A549 (cell line): ENCODE measurements at regions not wholly inside any gene's neighbourhood (a gene's known extent, or its start where the extent isn't known, plus 50 kb on each side); places are given as distances from the start of the nearest gene placed in this dataset.

Experiments
- ATAC-seq, 2 experiments: fragments of 200-7000 bp in 1 of 2; fragments of >200 bp in 1 of 2; cut with Nextera tagmentation in 1 of 2; cut with Tn5 transposase in 1 of 2; 3 replicates each; pipeline versions ENCODE4 v1.8.0 to v1.9.1; 2018 to 2020; ENCODE audit warnings: mild to moderate bottlenecking in 1 of 2, moderate library complexity in 1 of 2
- CTCF ChIA-PET: fragments of 300-600 bp; sonication (Branson Sonifier 250); formaldehyde crosslinking; extraction: SDS; loops from one replicate; lab custom pipeline; 2021; ENCODE audit warnings: antibody characterized with exemption, inconsistent platforms; lab: Yijun Ruan, JAX
- POLR2A ChIA-PET: fragments of 350-600 bp; formaldehyde crosslinking; extraction: SDS; loops from one replicate; lab custom pipeline; 2021; ENCODE audit warnings: antibody characterized with exemption, inconsistent platforms; lab: Yijun Ruan, JAX
- DNase-seq, 2 experiments: peaks; one replicate each; pipeline versions ENCODE4 v3.0.0 to v3.0.0-alpha.2; 2011 to 2016; ENCODE audit warnings: low read depth in 1 of 2, low spot score in 1 of 2
- FAIRE-seq: peaks from 2 replicates; lab custom pipeline; 2011; peaks lifted over from hg19 to GRCh38; lab: Jason Lieb, UNC
- H3K27ac ChIP-seq, 2 experiments: fragments of >200 bp; sonication (Bioruptor Twin); formaldehyde crosslinking; 3 replicates each; pipeline ENCODE4 v1.5.1; 2016 to 2017
- H3K4me1 ChIP-seq: fragments of >200 bp; sonication (Bioruptor Twin); formaldehyde crosslinking; 3 replicates; pipeline ENCODE4 v1.6.1; 2016
- H3K4me2 ChIP-seq: fragments of >200 bp; sonication (Bioruptor Twin); formaldehyde crosslinking; 3 replicates; pipeline ENCODE4 v1.6.1; 2016
- H3K4me3 ChIP-seq: fragments of >200 bp; sonication (Bioruptor Twin); formaldehyde crosslinking; 3 replicates; pipeline ENCODE4 v1.5.1; 2016
- H3K9me3 ChIP-seq: fragments of >200 bp; sonication (Bioruptor Twin); formaldehyde crosslinking; 3 replicates; pipeline ENCODE4 v1.6.1; 2016
- CBX2 ChIP-seq: fragments of 200-600 bp; sonication (generic); IDR thresholded peaks from 2 replicates; pipeline ENCODE4 v1.6.1; 2016; ENCODE audit warnings: low read depth, mild to moderate bottlenecking, borderline replicate concordance
- CBX8 ChIP-seq: fragments of 200-600 bp; sonication (generic); IDR thresholded peaks from 2 replicates; pipeline ENCODE4 v1.6.1; 2016
- CHD4 ChIP-seq: fragments of 200-600 bp; sonication (generic); IDR thresholded peaks from 2 replicates; pipeline ENCODE4 v1.6.1; 2016; ENCODE audit warnings: antibody characterized with exemption, mild to moderate bottlenecking, borderline replicate concordance
- FOSB ChIP-seq: fragments of 250-450 bp; sonication (Bioruptor Pico); IDR thresholded peaks from 2 replicates; pipeline ENCODE4 v1.5.0; 2020; ENCODE audit warnings: mild to moderate bottlenecking, moderate library complexity
- FOSL2 ChIP-seq, 2 experiments: fragments of 450-650 bp in 1 of 2; fragments of >200 bp in 1 of 2; sonication (Bioruptor Twin) in 1 of 2; formaldehyde crosslinking; IDR thresholded peaks; 2 replicates each; pipeline versions ENCODE4 v1.5.0 to v1.6.1; 2016 to 2020; ENCODE audit warnings: mild to moderate bottlenecking in 1 of 2, moderate library complexity in 1 of 2
- HDAC2 ChIP-seq: fragments of 200-600 bp; sonication (generic); IDR thresholded peaks from 2 replicates; pipeline ENCODE4 v1.6.1; 2016
- HOXB5 ChIP-seq: fragments of 250-450 bp; sonication (Bioruptor Pico); IDR thresholded peaks from 2 replicates; pipeline ENCODE4 v1.5.0; 2020; ENCODE audit warnings: mild to moderate bottlenecking, moderate library complexity
- JUN ChIP-seq, 2 experiments: fragments of >200 bp; sonication (Bioruptor Twin); formaldehyde crosslinking; IDR thresholded peaks; 2 replicates in 1 of 2; 3 replicates in 1 of 2; pipeline ENCODE4 v1.6.1; 2016 to 2017
- MAFK ChIP-seq: fragments of 450-650 bp; IDR thresholded peaks from 2 replicates; pipeline ENCODE4 v1.6.1; 2014; ENCODE audit not compliant: partially characterized antibody
- MAZ ChIP-seq: fragments of 150-350 bp; IDR thresholded peaks from 2 replicates; pipeline ENCODE4 v1.6.1; 2014; ENCODE audit warnings: antibody characterized with exemption, low read depth, low read length, borderline replicate concordance
- MYC ChIP-seq: IDR thresholded peaks from 2 replicates; pipeline ENCODE4 v1.6.1; 2012; ENCODE audit warnings: mild to moderate bottlenecking, inconsistent platforms, low read length, improper control_type of control experiment, borderline replicate concordance
- NFE2L2 ChIP-seq: fragments of 150-350 bp; conservative IDR thresholded peaks from 2 replicates; pipeline ENCODE4 v1.6.1; 2014; ENCODE audit warnings: low read length
- NPAS2 ChIP-seq: fragments of 250-450 bp; sonication (Bioruptor Pico); IDR thresholded peaks from 2 replicates; pipeline ENCODE4 v1.8.0; 2022; ENCODE audit warnings: mild to moderate bottlenecking, moderate library complexity, borderline replicate concordance
- SMC3 ChIP-seq: fragments of >200 bp; sonication (Bioruptor Twin); formaldehyde crosslinking; IDR thresholded peaks from 3 replicates; pipeline ENCODE4 v1.6.1; 2018; ENCODE audit warnings: inconsistent platforms
- SREBF2 ChIP-seq: fragments of 450-650 bp; IDR thresholded peaks from 2 replicates; pipeline ENCODE4 v1.6.1; 2014; ENCODE audit warnings: mild to moderate bottlenecking, moderate library complexity
- TP53 ChIP-seq: fragments of 250-450 bp; sonication (Bioruptor Pico); IDR thresholded peaks from 2 replicates; pipeline ENCODE4 v1.5.0; 2021; ENCODE audit warnings: mild to moderate bottlenecking, moderate library complexity
- ZC3H11A ChIP-seq: fragments of 450-650 bp; IDR thresholded peaks from 2 replicates; pipeline ENCODE4 v1.6.1; 2014; ENCODE audit warnings: antibody characterized with exemption, mild to moderate bottlenecking
- WGBS: methylation state at CpG from one replicate; pipeline ENCODE4 v1.1.6; 2017; ENCODE audit errors: missing lambda C conversion rate; 5-methylcytosine and 5-hydroxymethylcytosine counted together
- TF ChIP-seq, protein P1 (sequence below): fragments of >200 bp; sonication (Bioruptor Twin); formaldehyde crosslinking; IDR thresholded peaks from 3 replicates; pipeline ENCODE4 v1.6.1; 2016
- TF ChIP-seq, protein P2 (sequence below): IDR thresholded peaks from 2 replicates; pipeline ENCODE4 v1.6.1; 2012
- TF ChIP-seq, protein P3 (sequence below): fragments of 200-600 bp; sonication (generic); IDR thresholded peaks from 2 replicates; pipeline ENCODE4 v1.6.1; 2016; ENCODE audit warnings: antibody characterized with exemption, mild to moderate bottlenecking, moderate library complexity

DNA sequence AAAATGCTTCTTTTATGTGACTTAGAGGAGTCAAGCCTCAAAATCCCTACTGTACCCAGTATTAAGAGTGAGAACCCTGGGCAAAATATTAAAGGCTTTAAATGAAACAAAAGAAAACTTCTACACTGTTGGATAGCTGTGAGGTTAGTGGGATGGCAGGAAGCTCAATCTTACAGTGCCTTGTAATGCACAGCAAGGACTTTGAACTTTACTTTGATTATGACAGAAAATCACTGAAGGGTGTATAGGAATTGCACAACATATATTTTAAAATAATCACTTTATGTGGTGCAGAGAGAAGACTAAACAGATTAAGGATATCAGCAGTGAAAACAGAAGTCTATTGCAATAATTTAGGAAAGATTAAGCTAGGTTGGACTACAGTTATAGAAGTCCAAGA, 1333.4 kb downstream of the ADGRL3 start:
- CTCF ChIA-PET: interaction anchor here (1.1 kb wide), 1 partner anchor 12 kb away, joined by 3 read pairs; no protein-coding TSS in a partner anchor
- no peak for FAIRE-seq
- no peak for ATAC-seq
- no peak for DNase-seq
- Histone ChIP-seq H3K9me3 (no peaks in the 10 kb centered on the region), H3K4me3 (no peak overlapping the region), H3K4me1 (no peaks in the 10 kb centered on the region)
- POLR2A ChIA-PET: no interaction called here
- TF ChIP-seq ZC3H11A (no peak), SREBF2 (no peak), SMC3 (no peak), FOSB (CRISPR knock-in tag) (no peak), NPAS2 (CRISPR knock-in tag) (no peak), JUN (IDR thresholded peaks at IDR 0.05) (no peak), TP53 (CRISPR knock-in tag) (no peak), CHD4 (no peak), MAFK (no peak), NFE2L2 (no peak), FOSL2 (IDR thresholded peaks at IDR 0.05) (no peak), FOSL2 (CRISPR knock-in tag; IDR thresholded peaks at IDR 0.05) (no peak), MAZ (no peak), MYC (no peak)
- TF ChIP-seq, protein P1, sequence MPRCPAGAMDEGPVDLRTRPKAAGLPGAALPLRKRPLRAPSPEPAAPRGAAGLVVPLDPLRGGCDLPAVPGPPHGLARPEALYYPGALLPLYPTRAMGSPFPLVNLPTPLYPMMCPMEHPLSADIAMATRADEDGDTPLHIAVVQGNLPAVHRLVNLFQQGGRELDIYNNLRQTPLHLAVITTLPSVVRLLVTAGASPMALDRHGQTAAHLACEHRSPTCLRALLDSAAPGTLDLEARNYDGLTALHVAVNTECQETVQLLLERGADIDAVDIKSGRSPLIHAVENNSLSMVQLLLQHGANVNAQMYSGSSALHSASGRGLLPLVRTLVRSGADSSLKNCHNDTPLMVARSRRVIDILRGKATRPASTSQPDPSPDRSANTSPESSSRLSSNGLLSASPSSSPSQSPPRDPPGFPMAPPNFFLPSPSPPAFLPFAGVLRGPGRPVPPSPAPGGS: no peak
- TF ChIP-seq, protein P2, sequence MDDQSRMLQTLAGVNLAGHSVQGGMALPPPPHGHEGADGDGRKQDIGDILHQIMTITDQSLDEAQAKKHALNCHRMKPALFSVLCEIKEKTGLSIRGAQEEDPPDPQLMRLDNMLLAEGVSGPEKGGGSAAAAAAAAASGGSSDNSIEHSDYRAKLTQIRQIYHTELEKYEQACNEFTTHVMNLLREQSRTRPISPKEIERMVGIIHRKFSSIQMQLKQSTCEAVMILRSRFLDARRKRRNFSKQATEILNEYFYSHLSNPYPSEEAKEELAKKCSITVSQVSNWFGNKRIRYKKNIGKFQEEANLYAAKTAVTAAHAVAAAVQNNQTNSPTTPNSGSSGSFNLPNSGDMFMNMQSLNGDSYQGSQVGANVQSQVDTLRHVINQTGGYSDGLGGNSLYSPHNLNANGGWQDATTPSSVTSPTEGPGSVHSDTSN: no peak
- TF ChIP-seq, protein P3, sequence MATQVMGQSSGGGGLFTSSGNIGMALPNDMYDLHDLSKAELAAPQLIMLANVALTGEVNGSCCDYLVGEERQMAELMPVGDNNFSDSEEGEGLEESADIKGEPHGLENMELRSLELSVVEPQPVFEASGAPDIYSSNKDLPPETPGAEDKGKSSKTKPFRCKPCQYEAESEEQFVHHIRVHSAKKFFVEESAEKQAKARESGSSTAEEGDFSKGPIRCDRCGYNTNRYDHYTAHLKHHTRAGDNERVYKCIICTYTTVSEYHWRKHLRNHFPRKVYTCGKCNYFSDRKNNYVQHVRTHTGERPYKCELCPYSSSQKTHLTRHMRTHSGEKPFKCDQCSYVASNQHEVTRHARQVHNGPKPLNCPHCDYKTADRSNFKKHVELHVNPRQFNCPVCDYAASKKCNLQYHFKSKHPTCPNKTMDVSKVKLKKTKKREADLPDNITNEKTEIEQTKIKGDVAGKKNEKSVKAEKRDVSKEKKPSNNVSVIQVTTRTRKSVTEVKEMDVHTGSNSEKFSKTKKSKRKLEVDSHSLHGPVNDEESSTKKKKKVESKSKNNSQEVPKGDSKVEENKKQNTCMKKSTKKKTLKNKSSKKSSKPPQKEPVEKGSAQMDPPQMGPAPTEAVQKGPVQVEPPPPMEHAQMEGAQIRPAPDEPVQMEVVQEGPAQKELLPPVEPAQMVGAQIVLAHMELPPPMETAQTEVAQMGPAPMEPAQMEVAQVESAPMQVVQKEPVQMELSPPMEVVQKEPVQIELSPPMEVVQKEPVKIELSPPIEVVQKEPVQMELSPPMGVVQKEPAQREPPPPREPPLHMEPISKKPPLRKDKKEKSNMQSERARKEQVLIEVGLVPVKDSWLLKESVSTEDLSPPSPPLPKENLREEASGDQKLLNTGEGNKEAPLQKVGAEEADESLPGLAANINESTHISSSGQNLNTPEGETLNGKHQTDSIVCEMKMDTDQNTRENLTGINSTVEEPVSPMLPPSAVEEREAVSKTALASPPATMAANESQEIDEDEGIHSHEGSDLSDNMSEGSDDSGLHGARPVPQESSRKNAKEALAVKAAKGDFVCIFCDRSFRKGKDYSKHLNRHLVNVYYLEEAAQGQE: no peak
- TF ChIP-seq, all 56 proteins: peak for 0
- Histone ChIP-seq H3K27ac (no peak overlapping the region), H3K4me2 (no peak overlapping the region)

DNA sequence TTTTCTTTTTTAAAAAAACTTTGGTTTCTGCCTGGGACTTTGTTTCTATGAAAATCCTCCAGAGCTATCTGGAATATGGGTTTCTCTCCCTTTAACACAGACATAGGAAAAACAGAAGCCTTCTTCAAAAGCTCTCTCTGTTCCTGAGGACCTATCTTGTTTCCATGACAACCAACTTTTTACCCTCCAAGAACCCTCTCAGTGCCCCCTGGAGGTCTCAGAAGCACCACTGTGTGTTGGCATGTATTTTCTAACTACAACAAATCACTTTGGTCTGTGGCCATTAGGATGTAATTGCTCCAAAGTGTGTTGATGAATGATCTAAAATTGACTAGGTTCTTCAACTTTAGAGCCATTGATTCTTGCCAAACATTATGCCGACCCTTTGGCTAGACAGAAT, 1331.6 kb downstream of the ADGRL3 start:
- TF ChIP-seq HOXB5 (CRISPR knock-in tag) (no peak), CBX8 (no peak), CBX2 (no peak)
- H3K4me2 ChIP-seq: no peak overlapping the region
- ATAC-seq: no peak

DNA sequence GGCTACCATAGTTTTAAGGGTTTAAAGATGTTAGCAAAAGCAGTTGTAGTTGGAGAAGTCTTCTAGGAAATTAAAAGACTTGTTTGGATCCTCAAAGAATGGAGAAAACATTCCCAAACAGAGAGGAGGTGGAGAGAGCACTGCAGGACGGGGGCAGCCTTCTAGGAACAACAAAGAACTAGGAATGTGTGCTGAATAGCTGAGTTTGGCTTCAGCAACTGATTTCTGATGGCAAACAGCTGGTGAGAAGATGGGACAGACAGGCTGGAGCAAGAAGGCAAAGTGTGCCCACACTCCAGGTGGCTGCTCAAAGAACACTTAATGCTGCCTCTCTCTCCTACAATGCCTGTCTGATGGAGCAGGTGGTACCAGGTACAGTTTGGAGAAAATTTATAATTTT, 1331.1 kb downstream of the ADGRL3 start:
- FAIRE-seq: no peak
- DNase-seq: no peak
- no peak for ATAC-seq
- Histone ChIP-seq H3K9me3 (no peaks in the 10 kb centered on the region), H3K4me2 (no peak overlapping the region), H3K27ac (no peak overlapping the region), H3K4me1 (no peaks in the 10 kb centered on the region), H3K4me3 (no peak overlapping the region)
- WGBS: 5% methylated on average over 1 of the region's 1 CpG
- ChIA-PET CTCF (no interaction called here), POLR2A (no interaction called here)
- TF ChIP-seq HDAC2: no peak

More for the DNA sequence above, 1331.6 kb downstream of the ADGRL3 start:
- H3K27ac ChIP-seq: no peak overlapping the region
- DNase-seq (no peak), FAIRE-seq (no peak)
- no peaks in the 10 kb centered on the region for H3K9me3 ChIP-seq
- CTCF ChIA-PET: no interaction called here
- no peak overlapping the region for H3K4me3 ChIP-seq
- POLR2A ChIA-PET: no interaction called here
- H3K4me1 ChIP-seq: no peaks in the 10 kb centered on the region
- 10% methylated on average over 1 of the region's 1 CpG for WGBS
